Rectal smooth muscle tissue (tissue), 1 donor: ENCODE measurements at regions not wholly inside any gene's neighbourhood (a gene's known extent, or its start where the extent isn't known, plus 50 kb on each side); places are given as distances from the start of the nearest gene placed in this dataset.

Experiments
- H3K27ac ChIP-seq: one replicate; pipeline ENCODE4 v1.7.0; 2013; ENCODE audit warnings: low read depth, low read length, inconsistent platforms
- H3K27me3 ChIP-seq: one replicate; pipeline ENCODE4 v1.7.0; 2013; ENCODE audit warnings: low read length; ENCODE audit not compliant: control insufficient read depth, insufficient read depth
- H3K36me3 ChIP-seq: one replicate; pipeline ENCODE4 v1.7.0; 2013; ENCODE audit warnings: low read length; ENCODE audit not compliant: control insufficient read depth, insufficient read depth
- H3K4me1 ChIP-seq: one replicate; pipeline ENCODE4 v1.7.0; 2013; ENCODE audit warnings: low read length; ENCODE audit not compliant: control insufficient read depth, insufficient read depth
- H3K4me3 ChIP-seq: one replicate; pipeline ENCODE4 v1.7.0; 2013; ENCODE audit warnings: low read length
- H3K9ac ChIP-seq: one replicate; pipeline ENCODE4 v1.7.0; 2013; ENCODE audit warnings: low read length

DNA sequence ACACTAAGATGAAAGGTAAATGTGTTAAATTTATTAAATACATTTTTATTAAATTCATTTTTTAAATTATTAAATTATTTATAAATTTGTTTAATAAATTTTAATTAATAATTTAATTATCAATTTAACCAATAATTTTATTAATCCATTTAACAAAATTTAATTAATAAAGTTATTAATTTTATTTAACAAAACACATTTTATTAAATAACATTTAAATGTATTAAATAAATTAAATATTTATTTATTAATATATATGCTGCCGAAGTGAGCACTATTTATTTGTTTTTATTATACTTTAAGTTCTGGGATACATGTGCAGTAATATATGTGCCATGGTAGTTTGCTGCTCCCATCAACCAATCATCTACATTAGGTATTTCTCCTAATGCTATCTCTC, 719.5 kb downstream of the TRIML1 start:
- no peaks in the 10 kb centered on the region for H3K27me3 ChIP-seq

DNA sequence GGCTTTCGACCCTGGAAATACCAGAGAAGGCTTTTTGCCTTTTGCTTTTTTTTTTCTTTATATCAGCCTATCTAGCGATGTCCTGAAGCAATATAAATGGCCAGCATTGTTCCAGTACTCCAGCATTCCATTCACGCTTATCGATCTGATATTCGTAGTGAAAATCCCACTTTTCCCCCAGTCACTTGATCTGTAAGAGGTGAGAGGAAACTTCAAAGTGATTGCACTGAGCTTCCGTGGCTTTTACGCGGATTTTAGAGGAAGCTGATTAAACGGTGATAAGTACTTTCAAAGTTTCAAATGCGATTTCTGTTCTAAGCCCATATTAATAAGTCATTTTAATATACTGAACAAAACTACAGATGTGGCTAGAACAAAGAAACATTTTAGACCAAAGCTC, 725.5 kb downstream of the TRIML1 start:
- Histone ChIP-seq H3K27ac (no peak overlapping the region), H3K9ac (no peak overlapping the region)

More for the DNA sequence above, 719.5 kb downstream of the TRIML1 start:
- Histone ChIP-seq H3K36me3 (no peaks in the 10 kb centered on the region), H3K4me1 (no peaks in the 10 kb centered on the region), H3K27ac (no peak overlapping the region), H3K9ac (no peak overlapping the region), H3K4me3 (no peak overlapping the region)

DNA sequence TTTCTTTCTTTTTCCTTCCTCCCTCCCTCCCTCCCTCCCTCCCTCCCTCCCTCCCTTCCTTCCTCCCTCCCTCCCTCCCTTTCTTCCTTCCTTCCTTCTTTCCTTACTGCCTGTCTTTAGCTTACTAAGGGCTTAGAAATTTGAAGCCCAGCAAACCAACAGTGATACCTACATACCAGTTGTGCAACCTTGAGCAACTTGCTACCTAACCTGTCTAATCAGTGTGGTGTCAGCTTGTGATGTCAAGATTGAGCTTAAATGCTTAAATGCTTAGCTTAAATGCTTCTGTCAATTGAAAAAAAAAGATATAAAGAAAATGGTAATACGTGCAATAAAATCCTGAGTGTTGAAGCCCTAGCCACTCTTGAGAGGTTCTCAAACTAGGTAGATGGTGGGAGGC, 728.6 kb downstream of the TRIML1 start:
- H3K9ac ChIP-seq = no peak overlapping the region
- H3K27ac ChIP-seq = no peak overlapping the region
- H3K27me3 ChIP-seq = no peaks in the 10 kb centered on the region
- no peak overlapping the region for H3K4me3 ChIP-seq
- H3K4me1 ChIP-seq = no peaks in the 10 kb centered on the region
- H3K36me3 ChIP-seq = no peaks in the 10 kb centered on the region

More for the DNA sequence above, 725.5 kb downstream of the TRIML1 start:
- no peak overlapping the region for H3K4me3 ChIP-seq
- no peaks in the 10 kb centered on the region for H3K36me3 ChIP-seq
- no peaks in the 10 kb centered on the region for H3K27me3 ChIP-seq
- no peaks in the 10 kb centered on the region for H3K4me1 ChIP-seq

DNA sequence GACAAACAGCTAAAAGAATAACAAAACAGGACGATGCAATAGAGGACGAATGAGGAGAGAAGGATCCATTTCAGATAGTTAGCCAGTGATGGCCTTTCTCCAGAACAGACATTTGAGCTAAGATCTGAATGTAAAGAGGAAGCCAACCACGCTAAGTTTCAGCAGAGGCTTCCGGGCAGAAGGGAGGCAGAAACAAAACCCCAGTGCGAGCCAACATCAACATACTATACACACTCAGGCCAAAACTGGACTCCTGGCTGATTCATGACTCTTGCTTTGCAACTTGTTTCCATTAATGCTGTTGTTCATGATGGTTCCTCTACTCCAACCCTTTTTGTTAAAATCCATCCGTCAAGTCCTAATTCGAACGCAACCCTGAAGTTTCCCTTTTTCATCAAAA, 730.3 kb downstream of the TRIML1 start:
- Histone ChIP-seq H3K27ac (no peak overlapping the region), H3K4me1 (no peaks in the 10 kb centered on the region), H3K27me3 (no peaks in the 10 kb centered on the region), H3K9ac (no peak overlapping the region), H3K4me3 (no peak overlapping the region), H3K36me3 (no peaks in the 10 kb centered on the region)

DNA sequence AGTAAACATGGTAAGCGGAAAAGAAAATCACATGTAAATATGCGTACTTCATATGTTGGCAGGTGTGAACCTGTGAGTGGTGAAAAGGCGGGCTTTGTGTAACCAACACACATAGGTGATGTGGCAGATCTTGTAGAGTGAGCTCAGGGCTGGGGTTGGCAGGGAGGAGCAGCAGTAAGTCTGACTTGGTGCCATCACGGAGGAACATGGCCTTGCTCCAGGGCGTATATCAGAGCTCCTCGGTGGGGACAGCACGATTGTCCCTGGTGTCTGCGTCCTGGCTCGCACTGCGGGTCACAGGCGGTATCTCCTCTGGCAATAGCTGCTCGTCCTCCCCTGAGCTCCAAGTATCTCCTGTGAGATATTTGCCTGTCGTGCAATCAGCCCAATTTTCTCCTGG, 733.6 kb downstream of the TRIML1 start:
- H3K4me1 ChIP-seq = no peaks in the 10 kb centered on the region
- no peaks in the 10 kb centered on the region for H3K36me3 ChIP-seq
- H3K27me3 ChIP-seq = no peaks in the 10 kb centered on the region
- H3K4me3 ChIP-seq = no peak overlapping the region
- H3K9ac ChIP-seq = no peak overlapping the region
- no peak overlapping the region for H3K27ac ChIP-seq

DNA sequence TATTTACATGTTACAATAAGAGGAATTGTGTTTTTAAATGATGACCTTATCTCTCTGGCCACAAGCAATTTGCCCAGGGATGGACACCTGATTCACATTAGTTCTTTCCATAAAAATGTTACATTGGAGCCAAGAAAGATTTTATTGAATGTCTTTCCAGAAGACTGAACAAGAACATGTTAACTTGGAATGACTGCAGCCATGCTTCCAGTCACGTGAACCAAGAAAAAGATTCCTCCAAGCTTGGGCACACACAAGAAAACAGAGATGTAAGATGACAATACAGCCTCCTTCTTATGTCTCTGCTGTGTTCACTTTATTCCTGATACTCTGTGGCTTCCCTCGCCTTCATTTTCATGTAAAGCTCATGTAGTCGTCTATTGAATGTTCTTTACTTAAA, 737.6 kb downstream of the TRIML1 start:
- Histone ChIP-seq H3K9ac (no peak overlapping the region), H3K4me1 (no peaks in the 10 kb centered on the region), H3K27me3 (no peaks in the 10 kb centered on the region), H3K4me3 (no peak overlapping the region), H3K27ac (no peak overlapping the region), H3K36me3 (no peaks in the 10 kb centered on the region)

DNA sequence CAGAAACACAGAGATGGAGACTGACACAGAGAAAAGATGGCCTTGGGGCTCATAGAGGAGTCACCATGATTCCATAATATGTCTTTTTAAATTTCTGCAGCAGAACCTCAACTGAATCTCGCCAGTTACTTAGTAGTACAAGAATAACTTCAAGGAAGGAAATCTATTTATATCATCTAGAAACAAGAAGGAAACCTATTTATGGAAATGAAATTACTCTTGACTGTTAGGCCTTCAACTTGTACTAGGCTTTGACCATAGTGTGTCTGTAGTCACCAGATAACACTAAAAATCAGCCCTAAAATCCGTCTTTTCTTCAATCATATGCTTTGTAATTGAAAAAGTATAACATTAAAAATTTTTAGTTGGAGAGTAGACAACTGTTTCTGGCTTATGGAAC, 740.4 kb downstream of the TRIML1 start:
- Histone ChIP-seq H3K27me3 (no peaks in the 10 kb centered on the region), H3K27ac (no peak overlapping the region), H3K36me3 (no peaks in the 10 kb centered on the region), H3K4me1 (no peaks in the 10 kb centered on the region), H3K9ac (no peak overlapping the region), H3K4me3 (no peak overlapping the region)

DNA sequence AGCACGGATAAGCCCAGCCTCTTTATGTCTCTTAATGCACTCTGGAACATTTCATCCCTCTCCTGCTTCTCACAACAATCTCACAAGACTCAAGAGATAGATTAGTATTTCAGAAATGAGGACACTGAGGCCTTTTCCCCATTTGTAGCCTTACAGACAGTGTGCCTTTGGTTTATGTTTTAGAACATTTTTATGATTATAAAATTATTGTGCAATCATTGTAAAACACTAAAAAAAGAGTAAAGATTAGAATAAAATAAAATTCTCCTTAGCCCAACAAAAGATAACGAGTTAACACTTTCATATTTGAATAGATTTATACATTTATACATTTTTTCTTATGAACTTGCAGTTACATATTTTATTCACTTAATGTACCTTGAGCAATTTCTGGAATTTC, 748.7 kb downstream of the TRIML1 start:
- Histone ChIP-seq H3K27me3 (no peaks in the 10 kb centered on the region), H3K36me3 (no peaks in the 10 kb centered on the region), H3K9ac (no peak overlapping the region), H3K4me3 (no peak overlapping the region), H3K4me1 (no peaks in the 10 kb centered on the region), H3K27ac (no peak overlapping the region)

DNA sequence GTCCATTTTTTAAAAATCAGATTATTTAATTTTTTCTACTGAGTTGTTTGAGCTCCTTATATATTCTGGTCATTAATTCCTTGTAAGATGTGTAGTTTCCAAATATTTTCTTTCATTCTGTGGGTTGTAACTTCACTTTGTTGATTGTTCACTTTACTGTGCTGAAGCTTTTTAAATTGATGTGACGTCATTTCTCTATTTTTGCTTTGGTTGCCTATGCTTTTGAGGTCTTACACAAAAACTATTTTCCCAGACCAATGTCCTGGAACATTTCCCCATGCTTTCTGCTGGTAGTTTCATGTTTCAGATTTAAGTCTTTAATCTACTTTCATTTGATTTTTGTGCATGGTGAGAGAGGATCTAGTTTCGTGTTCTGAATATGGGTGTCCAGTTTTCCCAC, 753.6 kb downstream of the TRIML1 start:
- no peaks in the 10 kb centered on the region for H3K27me3 ChIP-seq
- no peaks in the 10 kb centered on the region for H3K36me3 ChIP-seq
- H3K27ac ChIP-seq = no peak overlapping the region
- no peak overlapping the region for H3K4me3 ChIP-seq
- H3K9ac ChIP-seq = no peak overlapping the region
- no peaks in the 10 kb centered on the region for H3K4me1 ChIP-seq

DNA sequence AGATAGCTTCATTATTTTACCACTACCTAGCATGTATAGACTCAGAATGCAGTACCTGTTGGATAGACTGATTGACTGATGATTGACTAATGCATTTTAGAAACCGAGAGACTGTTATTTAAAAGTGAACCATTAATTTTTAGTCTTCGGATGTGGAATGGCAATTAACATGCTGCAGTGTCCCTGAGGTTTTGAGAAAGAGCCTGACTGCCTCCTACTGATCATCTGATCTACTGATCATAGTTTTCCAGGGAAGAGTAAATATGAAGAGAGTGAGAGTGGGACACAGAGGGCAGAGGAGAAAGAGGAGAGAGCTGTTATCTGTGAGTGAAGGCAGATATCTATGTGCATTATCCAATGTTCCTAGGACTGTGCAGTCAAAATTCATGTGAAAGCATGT, 764.7 kb downstream of the TRIML1 start:
- H3K27me3 ChIP-seq = no peaks in the 10 kb centered on the region
- no peaks in the 10 kb centered on the region for H3K36me3 ChIP-seq
- H3K9ac ChIP-seq = no peak overlapping the region
- H3K4me3 ChIP-seq = no peak overlapping the region
- H3K4me1 ChIP-seq = no peaks in the 10 kb centered on the region
- no peak overlapping the region for H3K27ac ChIP-seq

DNA sequence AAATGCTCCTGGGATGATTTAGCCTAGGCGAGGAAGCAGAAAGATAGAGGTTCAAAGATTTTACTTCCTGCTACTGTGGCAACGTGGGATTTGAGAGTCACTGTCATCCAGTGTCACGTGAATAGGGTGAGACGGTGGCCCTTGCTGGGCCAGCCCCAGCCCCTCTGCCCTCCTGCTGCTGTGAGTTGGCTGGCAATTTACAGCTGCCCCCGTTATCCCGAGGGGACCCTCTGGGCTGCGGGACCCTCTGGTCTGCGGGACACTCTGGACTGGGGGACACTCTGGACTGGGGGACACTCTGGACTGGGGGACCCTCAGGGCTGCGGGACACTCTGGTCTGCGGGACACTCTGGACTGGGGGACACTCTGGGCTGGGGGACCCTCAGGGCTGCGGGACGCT, 765.4 kb downstream of the TRIML1 start:
- no peak overlapping the region for H3K9ac ChIP-seq
- no peaks in the 10 kb centered on the region for H3K36me3 ChIP-seq
- no peak overlapping the region for H3K4me3 ChIP-seq
- no peaks in the 10 kb centered on the region for H3K4me1 ChIP-seq
- H3K27me3 ChIP-seq = no peaks in the 10 kb centered on the region
- no peak overlapping the region for H3K27ac ChIP-seq

DNA sequence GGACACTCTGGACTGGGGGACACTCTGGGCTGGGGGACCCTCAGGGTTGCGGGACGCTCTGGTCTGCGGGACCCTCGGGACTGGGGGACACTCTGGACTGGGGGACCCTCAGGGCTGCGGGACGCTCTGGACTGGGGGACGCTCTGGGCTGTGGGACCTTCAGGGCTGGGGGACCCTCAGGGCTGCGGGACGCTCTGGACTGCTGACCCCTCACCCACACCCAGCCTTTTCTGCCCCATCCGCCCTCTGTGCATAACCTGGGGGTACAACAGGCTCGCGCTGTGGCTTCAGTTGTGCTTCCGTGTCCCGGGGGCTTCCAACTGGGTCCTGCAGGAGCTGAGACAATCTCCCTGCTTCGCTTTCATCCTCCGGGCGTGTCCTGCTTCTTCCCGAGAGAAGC, 766.0 kb downstream of the TRIML1 start:
- Histone ChIP-seq H3K4me1 (no peaks in the 10 kb centered on the region), H3K27ac (no peak overlapping the region), H3K4me3 (no peak overlapping the region), H3K27me3 (no peaks in the 10 kb centered on the region), H3K9ac (no peak overlapping the region), H3K36me3 (no peaks in the 10 kb centered on the region)

DNA sequence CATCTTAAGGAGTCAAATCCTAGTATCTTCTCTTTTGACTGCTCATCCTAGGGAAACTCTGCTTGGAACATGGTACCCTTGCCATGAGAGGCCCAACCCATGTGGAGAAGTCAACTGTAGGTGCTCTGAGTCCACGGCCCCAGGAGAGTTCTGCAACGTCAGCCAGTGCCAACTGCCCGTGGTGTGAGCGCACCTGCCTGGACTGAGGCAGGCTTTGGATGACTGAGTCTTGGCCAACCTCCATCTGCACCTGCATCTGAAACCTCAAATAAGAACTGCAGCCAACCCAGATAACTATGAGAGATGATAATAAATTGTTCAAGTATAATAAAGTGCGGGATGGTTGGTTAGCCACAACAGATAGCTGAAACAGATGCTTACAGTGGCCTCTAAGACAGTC, 772.0 kb downstream of the TRIML1 start:
- no peaks in the 10 kb centered on the region for H3K36me3 ChIP-seq
- H3K9ac ChIP-seq = no peak overlapping the region
- H3K27ac ChIP-seq = no peak overlapping the region
- no peaks in the 10 kb centered on the region for H3K27me3 ChIP-seq
- H3K4me3 ChIP-seq = no peak overlapping the region
- no peaks in the 10 kb centered on the region for H3K4me1 ChIP-seq

DNA sequence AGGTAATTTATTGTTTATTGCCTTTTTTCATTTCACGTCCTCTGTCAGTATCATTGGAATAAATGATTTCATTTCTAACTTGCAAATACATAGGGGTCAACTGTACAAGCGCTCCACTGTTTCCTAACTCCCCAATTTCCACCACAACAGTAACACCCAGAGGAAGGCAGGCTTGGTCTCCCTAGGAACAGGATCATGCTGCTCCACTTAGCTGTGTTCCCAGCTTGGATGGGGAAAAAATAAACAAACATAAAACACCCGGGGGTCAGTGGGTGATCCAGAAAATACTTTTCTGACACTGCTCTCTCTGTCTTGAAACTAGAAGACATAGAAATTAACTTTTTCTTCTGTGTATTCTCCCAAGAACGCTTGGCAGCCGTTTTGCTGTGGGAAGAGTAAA, 772.5 kb downstream of the TRIML1 start:
- Histone ChIP-seq H3K4me1 (no peaks in the 10 kb centered on the region), H3K27ac (no peak overlapping the region), H3K36me3 (no peaks in the 10 kb centered on the region), H3K27me3 (no peaks in the 10 kb centered on the region), H3K4me3 (no peak overlapping the region), H3K9ac (no peak overlapping the region)
